Liver (tissue), 8 donors: ENCODE measurements at regions not wholly inside any gene's neighbourhood (a gene's known extent, or its start where the extent isn't known, plus 50 kb on each side); places are given as distances from the start of the nearest gene placed in this dataset.

Experiments
- DNase-seq: peaks from one replicate; pipeline ENCODE4 v3.0.0-alpha.2; 2017; ENCODE audit warnings: low spot score
- H3K27ac ChIP-seq, 2 donors: one replicate each; pipeline ENCODE4 v1.7.0; 2013; ENCODE audit warnings: inconsistent platforms in 2 of 2, low read length in 2 of 2, control low read depth in 1 of 2, low read depth in 1 of 2, mild to moderate bottlenecking in 1 of 2
- H3K27me3 ChIP-seq, 4 donors: one replicate each; pipeline versions ENCODE4 v1.6.1 to v1.7.0; 2013; ENCODE audit warnings: low read length in 3 of 4, inconsistent platforms in 1 of 4, mild to moderate bottlenecking in 1 of 4, moderate library complexity in 1 of 4; ENCODE audit not compliant: control insufficient read depth in 4 of 4, insufficient read depth in 4 of 4
- H3K36me3 ChIP-seq, 4 donors: one replicate each; pipeline versions ENCODE4 v1.6.1 to v1.7.0; 2013; ENCODE audit warnings: low read length in 3 of 4, mild to moderate bottlenecking in 3 of 4, low read depth in 1 of 4, moderate library complexity in 1 of 4; ENCODE audit not compliant: control insufficient read depth in 4 of 4, insufficient read depth in 3 of 4
- H3K4me1 ChIP-seq, 4 donors: one replicate each; pipeline versions ENCODE4 v1.6.1 to v1.7.0; 2013; ENCODE audit warnings: low read length in 3 of 4, mild to moderate bottlenecking in 3 of 4, moderate library complexity in 1 of 4; ENCODE audit not compliant: control insufficient read depth in 4 of 4, insufficient read depth in 4 of 4
- H3K4me3 ChIP-seq, 3 donors: one replicate each; pipeline versions ENCODE4 v1.6.1 to v1.7.0; 2013; ENCODE audit warnings: low read length in 3 of 3, control low read depth in 1 of 3, low read depth in 1 of 3, mild to moderate bottlenecking in 1 of 3
- H3K9ac ChIP-seq, 2 donors: one replicate each; pipeline ENCODE4 v1.7.0; 2013; ENCODE audit warnings: low read length in 2 of 2, mild to moderate bottlenecking in 2 of 2, moderate library complexity in 2 of 2, control low read depth in 1 of 2, low read depth in 1 of 2
- H3K9me3 ChIP-seq, 4 donors: one replicate each; pipeline versions ENCODE4 v1.6.1 to v1.7.0; 2013; ENCODE audit warnings: low read length in 3 of 4; ENCODE audit not compliant: control insufficient read depth in 4 of 4
- ATF3 ChIP-seq: IDR thresholded peaks from 2 replicates; pipeline ENCODE4 v1.6.1; 2016; ENCODE audit warnings: antibody characterized with exemption
- CTCF ChIP-seq: fragments of 150-350 bp; IDR thresholded peaks from 2 replicates; pipeline ENCODE4 v1.5.1; 2017; ENCODE audit warnings: improper control_type of control experiment, low read depth, low read length; ENCODE audit not compliant: missing input control
- EGR1 ChIP-seq, 2 donors: IDR thresholded peaks; 2 replicates each; pipeline ENCODE4 v1.6.1; 2016 to 2018; ENCODE audit warnings: antibody characterized with exemption in 2 of 2, low read depth in 2 of 2
- FOXA1 ChIP-seq: IDR thresholded peaks from 2 replicates; pipeline ENCODE4 v1.6.1; 2016; ENCODE audit warnings: antibody characterized with exemption
- FOXA2 ChIP-seq: IDR thresholded peaks from 2 replicates; pipeline ENCODE4 v1.6.1; 2016; ENCODE audit warnings: antibody characterized with exemption
- GABPA ChIP-seq, 2 donors: IDR thresholded peaks in 1 of 2; conservative IDR thresholded peaks in 1 of 2; 2 replicates each; pipeline ENCODE4 v1.6.1; 2016; ENCODE audit warnings: antibody characterized with exemption in 2 of 2, mild to moderate bottlenecking in 1 of 2, moderate library complexity in 1 of 2
- HNF4A ChIP-seq, 2 donors: conservative IDR thresholded peaks; 2 replicates each; pipeline ENCODE4 v1.6.1; 2016; ENCODE audit warnings: antibody characterized with exemption in 2 of 2, mild to moderate bottlenecking in 2 of 2
- JUND ChIP-seq, 2 donors: IDR thresholded peaks; 2 replicates each; pipeline ENCODE4 v1.6.1; 2016; ENCODE audit warnings: antibody characterized with exemption in 2 of 2
- MAX ChIP-seq: IDR thresholded peaks from 2 replicates; pipeline ENCODE4 v1.6.1; 2016; ENCODE audit warnings: antibody characterized with exemption
- NR2F2 ChIP-seq: IDR thresholded peaks from 2 replicates; pipeline ENCODE4 v1.6.1; 2016; ENCODE audit warnings: antibody characterized with exemption
- RAD21 ChIP-seq, 2 donors: IDR thresholded peaks; 2 replicates each; pipeline ENCODE4 v1.6.1; 2016; ENCODE audit warnings: antibody characterized with exemption in 2 of 2, mild to moderate bottlenecking in 2 of 2
- REST ChIP-seq: IDR thresholded peaks from 2 replicates; pipeline ENCODE4 v1.6.1; 2016; ENCODE audit warnings: antibody characterized with exemption, mild to moderate bottlenecking
- RXRA ChIP-seq, 2 donors: IDR thresholded peaks; 2 replicates each; pipeline ENCODE4 v1.6.1; 2017 to 2018; ENCODE audit warnings: antibody characterized with exemption in 2 of 2, mild to moderate bottlenecking in 1 of 2
- SP1 ChIP-seq: IDR thresholded peaks from 2 replicates; pipeline ENCODE4 v1.6.1; 2018; ENCODE audit warnings: antibody characterized with exemption, mild to moderate bottlenecking
- TAF1 ChIP-seq: conservative IDR thresholded peaks from 2 replicates; pipeline ENCODE4 v1.6.1; 2016; ENCODE audit warnings: antibody characterized with exemption, mild to moderate bottlenecking
- YY1 ChIP-seq: IDR thresholded peaks from 2 replicates; pipeline ENCODE4 v1.6.1; 2016; ENCODE audit warnings: antibody characterized with exemption, mild to moderate bottlenecking
- ZBTB33 ChIP-seq: IDR thresholded peaks from 2 replicates; pipeline ENCODE4 v1.6.1; 2016; ENCODE audit warnings: antibody characterized with exemption
- WGBS: extraction: QIAGEN DNeasy Blood & Tissue Kit; methylation state at CpG from one replicate; pipeline ENCODE4 v1.1.7; 2013; 5-methylcytosine and 5-hydroxymethylcytosine counted together
- donor health status: healthy.
- donor health status: healthy.
- donor health status: healthy.
- donor health status: healthy.
- donor health status: healthy.

- no peak overlapping the region for H3K9ac ChIP-seq
- no peak overlapping the region for H3K4me3 ChIP-seq
- no peaks in the 10 kb centered on the region for H3K9me3 ChIP-seq
- H3K36me3 ChIP-seq: no peaks in the 10 kb centered on the region
- no peak for DNase-seq
- WGBS: 47% methylated on average over 4 of the region's 4 CpGs
- H3K4me1 ChIP-seq: peaks cover 0 to 6% (median 2%) of the 10 kb centered on the region in 4 donors
- no peak overlapping the region for H3K27ac ChIP-seq
- H3K27me3 ChIP-seq: no peaks in the 10 kb centered on the region
- TF ChIP-seq EGR1 (IDR thresholded peaks at IDR 0.05; ENCODE audit: low read depth in 2 of 2) (peak in 1 of 2 donors; percentile 36), ZBTB33 (no peak), CTCF (no peak), JUND (IDR thresholded peaks at IDR 0.05) (no peak), RAD21 (IDR thresholded peaks at IDR 0.05) (peak; percentile 13 to 38), SP1 (peak; percentile 17), RXRA (IDR thresholded peaks at IDR 0.05) (peak in 1 of 2 donors; percentile 69), MAX (peak; percentile 87), YY1 (peak; percentile 73), FOXA2 (peak; percentile 47), ATF3 (no peak), FOXA1 (peak; percentile 38), REST (peak; percentile 29), NR2F2 (no peak), HNF4A (conservative IDR thresholded peaks at IDR 0.05) (peak; percentile 54 to 70), TAF1 (no peak), GABPA (IDR thresholded peaks at IDR 0.05 in 1 of 2, conservative IDR thresholded peaks at IDR 0.05 in 1 of 2) (peak in 1 of 2 donors; percentile 29)
Observed at GRCh38 chr2:16943279-16943958, 277.8 kb upstream of the CYRIA start.
